ENCODE measurements at regions not wholly inside any gene's neighbourhood (a gene's known extent, or its start where the extent isn't known, plus 50 kb on each side); places are given as distances from the start of the nearest gene placed in this dataset.
"Not testable (repeated sequence)": the region's sequence is repeated elsewhere in the genome, so short reads cannot be mapped to it uniquely, and the experiment has no call there.

DNA sequence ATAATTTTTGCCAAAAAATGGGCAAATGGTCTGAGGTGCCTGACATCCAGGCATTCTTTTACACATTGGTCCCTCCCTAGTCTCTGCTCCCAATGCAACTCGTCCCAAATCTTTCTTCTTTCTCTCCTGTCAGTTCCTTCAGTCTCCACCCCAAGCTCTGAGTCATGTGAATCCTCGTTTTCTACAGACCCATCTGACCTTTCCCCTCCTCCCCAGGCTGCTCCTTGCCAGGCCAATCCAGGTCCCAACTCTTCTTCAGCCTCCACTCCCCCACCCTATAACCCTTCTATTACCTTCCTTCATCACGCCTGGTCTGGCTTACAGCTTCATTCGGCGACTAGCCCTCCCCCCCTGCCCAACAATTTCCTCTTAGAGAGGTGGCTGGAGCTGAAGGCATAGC lies 55.3 kb downstream of the BBS10 start:
- H4K20me1 ChIP-seq (ENCODE audit: control insufficient read depth, extremely low read depth, insufficient read depth, low read length); H3K9me1 ChIP-seq (ENCODE audit: control insufficient read depth, extremely low read depth, insufficient read depth, low read length); H3K36me3 ChIP-seq (ENCODE audit: control insufficient read depth in 2 of 2, extremely low read depth in 1 of 2, insufficient read depth in 2 of 2, low read length in 2 of 2); dilution Hi-C loops (cut with MboI; ENCODE audit: extremely low pct_ligation_motif_present, low sequenced_read_pairs); H3K4me2 ChIP-seq (ENCODE audit: control insufficient read depth, extremely low read depth, insufficient read depth, low read depth, low read length); H3K9ac ChIP-seq (ENCODE audit: control insufficient read depth, extremely low read depth, insufficient read depth, low read length); H3K27me3 ChIP-seq (ENCODE audit: control insufficient read depth, extremely low read depth, insufficient read depth, low read length); H3K79me2 ChIP-seq (ENCODE audit: control insufficient read depth, insufficient read depth, low read length); H3K27ac ChIP-seq (ENCODE audit: control insufficient read depth, insufficient read depth, low read length); DNase-seq (ENCODE audit: low read depth, low spot score); H3K4me3 ChIP-seq (ENCODE audit: control insufficient read depth in 2 of 3, extremely low read depth in 1 of 3, insufficient read depth in 2 of 3, low read depth in 1 of 3, low read length in 3 of 3); H3K9me3 ChIP-seq (ENCODE audit: control insufficient read depth, low read depth, low read length); H2AFZ ChIP-seq (ENCODE audit: control insufficient read depth, low read length); FAIRE-seq: not testable (repeated sequence)
- peaks cover 11% of the 10 kb centered on the region for H3K4me1 ChIP-seq (ENCODE audit: control insufficient read depth, extremely low read depth, insufficient read depth, low read length)

DNA sequence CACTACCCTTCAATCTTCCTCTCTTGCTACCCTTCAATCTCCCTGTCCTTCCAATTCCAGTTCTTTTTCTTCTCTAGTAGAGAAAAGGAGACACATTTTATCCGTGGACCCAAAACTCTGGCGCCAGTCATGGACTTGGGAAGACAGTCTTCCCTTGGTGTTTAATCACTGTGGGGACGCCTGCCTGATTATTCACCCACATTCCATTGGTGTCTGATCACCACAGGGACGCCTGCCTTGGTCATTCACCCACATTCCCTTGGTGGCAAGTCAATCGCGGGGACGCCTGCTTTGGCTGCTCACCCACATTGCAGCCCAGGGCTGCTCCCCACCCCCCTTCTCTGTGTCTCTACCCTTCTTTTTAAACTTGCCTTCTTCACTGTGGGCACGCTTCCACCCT lies 55.9 kb downstream of the BBS10 start:
- H3K9me1 ChIP-seq (ENCODE audit: control insufficient read depth, extremely low read depth, insufficient read depth, low read length); H3K79me2 ChIP-seq (ENCODE audit: control insufficient read depth, insufficient read depth, low read length); H3K4me3 ChIP-seq (ENCODE audit: control insufficient read depth in 2 of 3, extremely low read depth in 1 of 3, insufficient read depth in 2 of 3, low read depth in 1 of 3, low read length in 3 of 3); dilution Hi-C loops (cut with MboI; ENCODE audit: extremely low pct_ligation_motif_present, low sequenced_read_pairs); H3K27ac ChIP-seq (ENCODE audit: control insufficient read depth, insufficient read depth, low read length); H3K27me3 ChIP-seq (ENCODE audit: control insufficient read depth, extremely low read depth, insufficient read depth, low read length); H3K9me3 ChIP-seq (ENCODE audit: control insufficient read depth, low read depth, low read length); FAIRE-seq; DNase-seq (ENCODE audit: low read depth, low spot score); H3K36me3 ChIP-seq (ENCODE audit: control insufficient read depth in 2 of 2, extremely low read depth in 1 of 2, insufficient read depth in 2 of 2, low read length in 2 of 2); H2AFZ ChIP-seq (ENCODE audit: control insufficient read depth, low read length); H3K9ac ChIP-seq (ENCODE audit: control insufficient read depth, extremely low read depth, insufficient read depth, low read length); H4K20me1 ChIP-seq (ENCODE audit: control insufficient read depth, extremely low read depth, insufficient read depth, low read length): not testable (repeated sequence)
- H3K4me2 ChIP-seq (ENCODE audit: control insufficient read depth, extremely low read depth, insufficient read depth, low read depth, low read length) = peak overlapping the region; percentile 10
- peaks cover 11% of the 10 kb centered on the region for H3K4me1 ChIP-seq (ENCODE audit: control insufficient read depth, extremely low read depth, insufficient read depth, low read length)

DNA sequence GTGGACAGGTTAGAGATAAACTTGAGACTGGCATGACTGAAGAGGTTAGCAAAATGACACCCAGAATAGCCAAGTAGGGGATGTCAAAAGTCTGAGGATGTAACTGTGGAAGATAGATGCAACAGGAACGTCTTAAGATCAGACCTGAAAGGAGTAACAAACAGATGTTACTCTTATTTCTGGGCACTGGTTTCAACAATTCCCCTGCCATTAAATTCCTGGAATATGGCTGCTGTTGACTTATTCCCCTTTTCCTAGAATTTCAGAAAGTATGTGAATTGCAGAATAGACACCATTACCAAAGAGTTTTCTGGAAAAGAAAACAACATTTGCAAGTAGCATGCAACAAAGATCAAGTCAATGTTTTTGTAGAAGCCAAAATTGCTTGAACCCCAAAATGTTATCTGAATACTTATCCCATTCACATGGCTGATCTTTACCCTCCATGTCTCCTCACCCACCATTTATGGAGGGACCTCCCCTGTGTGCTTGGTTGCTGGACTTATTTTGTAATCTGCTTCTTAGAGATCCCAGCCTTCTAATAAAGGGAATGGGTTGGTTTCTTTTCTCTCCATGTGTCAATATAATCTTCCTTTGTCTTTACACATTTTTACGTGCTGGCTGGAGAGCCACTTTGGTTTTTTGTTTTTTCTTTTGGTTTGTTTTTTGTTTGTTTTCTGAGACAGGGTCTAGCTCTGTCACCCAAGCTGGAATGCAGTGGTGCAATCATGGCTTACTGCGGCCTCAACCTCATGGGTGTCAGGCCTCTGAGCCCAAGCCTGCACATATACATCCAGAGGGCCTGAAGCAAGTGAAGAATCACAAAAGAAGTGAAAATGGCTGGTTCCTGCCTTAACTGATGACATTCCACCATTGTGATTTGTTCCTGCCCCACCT lies 57.0 kb downstream of the BBS10 start:
- H3K9me3 ChIP-seq (ENCODE audit: control insufficient read depth, low read depth, low read length) = peaks cover 2% of the 10 kb centered on the region
- dilution Hi-C loops (cut with MboI; ENCODE audit: extremely low pct_ligation_motif_present, low sequenced_read_pairs) = no loop called here
- FAIRE-seq = no peak

More for the DNA sequence above, 57.0 kb downstream of the BBS10 start:
- H3K4me2 ChIP-seq (ENCODE audit: control insufficient read depth, extremely low read depth, insufficient read depth, low read depth, low read length) = no peak overlapping the region
- no peaks in the 10 kb centered on the region for H3K9me1 ChIP-seq (ENCODE audit: control insufficient read depth, extremely low read depth, insufficient read depth, low read length)
- no peak overlapping the region for H3K27ac ChIP-seq (ENCODE audit: control insufficient read depth, insufficient read depth, low read length)
- no peak overlapping the region for H3K4me3 ChIP-seq (ENCODE audit: control insufficient read depth in 2 of 3, extremely low read depth in 1 of 3, insufficient read depth in 2 of 3, low read depth in 1 of 3, low read length in 3 of 3)
- H3K9ac ChIP-seq (ENCODE audit: control insufficient read depth, extremely low read depth, insufficient read depth, low read length) = no peak overlapping the region
- no peak for DNase-seq (ENCODE audit: low read depth, low spot score)
- no peaks in the 10 kb centered on the region for H4K20me1 ChIP-seq (ENCODE audit: control insufficient read depth, extremely low read depth, insufficient read depth, low read length)
- H3K36me3 ChIP-seq (ENCODE audit: control insufficient read depth in 2 of 2, extremely low read depth in 1 of 2, insufficient read depth in 2 of 2, low read length in 2 of 2) = peaks cover 0 to 2% of the 10 kb centered on the region in 2 experiments
- H3K27me3 ChIP-seq (ENCODE audit: control insufficient read depth, extremely low read depth, insufficient read depth, low read length) = no peaks in the 10 kb centered on the region
- peaks cover 11% of the 10 kb centered on the region for H3K4me1 ChIP-seq (ENCODE audit: control insufficient read depth, extremely low read depth, insufficient read depth, low read length)
- TF ChIP-seq, protein P1, sequence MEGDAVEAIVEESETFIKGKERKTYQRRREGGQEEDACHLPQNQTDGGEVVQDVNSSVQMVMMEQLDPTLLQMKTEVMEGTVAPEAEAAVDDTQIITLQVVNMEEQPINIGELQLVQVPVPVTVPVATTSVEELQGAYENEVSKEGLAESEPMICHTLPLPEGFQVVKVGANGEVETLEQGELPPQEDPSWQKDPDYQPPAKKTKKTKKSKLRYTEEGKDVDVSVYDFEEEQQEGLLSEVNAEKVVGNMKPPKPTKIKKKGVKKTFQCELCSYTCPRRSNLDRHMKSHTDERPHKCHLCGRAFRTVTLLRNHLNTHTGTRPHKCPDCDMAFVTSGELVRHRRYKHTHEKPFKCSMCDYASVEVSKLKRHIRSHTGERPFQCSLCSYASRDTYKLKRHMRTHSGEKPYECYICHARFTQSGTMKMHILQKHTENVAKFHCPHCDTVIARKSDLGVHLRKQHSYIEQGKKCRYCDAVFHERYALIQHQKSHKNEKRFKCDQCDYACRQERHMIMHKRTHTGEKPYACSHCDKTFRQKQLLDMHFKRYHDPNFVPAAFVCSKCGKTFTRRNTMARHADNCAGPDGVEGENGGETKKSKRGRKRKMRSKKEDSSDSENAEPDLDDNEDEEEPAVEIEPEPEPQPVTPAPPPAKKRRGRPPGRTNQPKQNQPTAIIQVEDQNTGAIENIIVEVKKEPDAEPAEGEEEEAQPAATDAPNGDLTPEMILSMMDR (optimal IDR thresholded peaks at IDR 0.05 in 1 of 3, IDR thresholded peaks at IDR 0.05 in 1 of 3, conservative IDR thresholded peaks at IDR 0.05 in 1 of 3; ENCODE audit: extremely low read depth in 1 of 3, insufficient read depth in 2 of 3, low read length in 3 of 3) = no peak
- no peak for TF ChIP-seq EZH2 (IDR thresholded peaks at IDR 0.05; ENCODE audit: low read length)
- no peak overlapping the region for H2AFZ ChIP-seq (ENCODE audit: control insufficient read depth, low read length)
- no peaks in the 10 kb centered on the region for H3K79me2 ChIP-seq (ENCODE audit: control insufficient read depth, insufficient read depth, low read length)
